Caco-2 (cell line): ENCODE measurements at regions not wholly inside any gene's neighbourhood (a gene's known extent, or its start where the extent isn't known, plus 50 kb on each side); places are given as distances from the start of the nearest gene placed in this dataset.

Source experiments
- BruUV-seq: library from RNA; stranded (reverse); fragments of 400-500 nt; replicated peaks from 2 replicates; lab custom pipeline; 2021; lab: Mats Ljungman, UMichigan
- CTCF ChIA-PET: fragments of 300-600 bp; sonication (Branson Sonifier 250); formaldehyde crosslinking; loops from one replicate; lab custom pipeline; 2022; ENCODE audit warnings: antibody characterized with exemption; lab: Charles Lee
- POLR2A ChIA-PET: fragments of 300-600 bp; sonication (Branson Sonifier 250); formaldehyde crosslinking; loops from one replicate; lab custom pipeline; 2022; ENCODE audit warnings: antibody characterized with exemption; lab: Charles Lee
- DNase-seq, 2 experiments: peaks; one replicate each; pipeline versions ENCODE4 v3.0.0 to v3.0.0-alpha.2; 2020 to 2022
- H3K27me3 ChIP-seq: replicated peaks from 2 replicates; pipeline ENCODE4 v1.6.0; 2011; ENCODE audit warnings: low read length; ENCODE audit not compliant: control insufficient read depth, insufficient read depth
- H3K36me3 ChIP-seq: 2 replicates; pipeline ENCODE4 v1.5.1; 2011; ENCODE audit warnings: low read length; ENCODE audit not compliant: control insufficient read depth, insufficient read depth
- H3K4me1 ChIP-seq: fragments of 250-450 bp; sonication (Bioruptor Pico); 2 replicates; pipeline ENCODE4 v1.5.1; 2020; ENCODE audit warnings: mild to moderate bottlenecking
- H3K4me3 ChIP-seq: 2 replicates; pipeline ENCODE4 v1.5.1; 2011; ENCODE audit warnings: low read depth, mild to moderate bottlenecking, control low read depth, low read length
- H3K9me3 ChIP-seq: fragments of 250-450 bp; sonication (Bioruptor Pico); 2 replicates; pipeline ENCODE4 v1.5.1; 2020; ENCODE audit warnings: mild to moderate bottlenecking, moderate library complexity
- H3K27ac Mint-ChIP-seq: one replicate; pipeline ENCODE4 v1.8.0; 2022; ENCODE audit warnings: mixed read lengths; ENCODE audit not compliant: unreplicated experiment
- H3K27me3 Mint-ChIP-seq: one replicate; pipeline ENCODE4 v1.8.0; 2022; ENCODE audit warnings: mixed read lengths; ENCODE audit not compliant: insufficient read depth, unreplicated experiment
- H3K36me3 Mint-ChIP-seq: one replicate; pipeline ENCODE4 v1.8.0; 2022; ENCODE audit warnings: mild to moderate bottlenecking, mixed read lengths; ENCODE audit not compliant: insufficient read depth, unreplicated experiment
- H3K4me1 Mint-ChIP-seq: one replicate; pipeline ENCODE4 v1.8.0; 2022; ENCODE audit warnings: low read depth, mixed read lengths; ENCODE audit not compliant: unreplicated experiment
- H3K4me3 Mint-ChIP-seq: one replicate; pipeline ENCODE4 v1.8.0; 2022; ENCODE audit warnings: mild to moderate bottlenecking, moderate library complexity, mixed read lengths; ENCODE audit not compliant: unreplicated experiment
- H3K9me3 Mint-ChIP-seq: one replicate; pipeline ENCODE4 v1.8.0; 2022; ENCODE audit warnings: mixed read lengths; ENCODE audit not compliant: unreplicated experiment
- intact Hi-C: fragments of 100-400 bp; cut with micrococcal nuclease; formaldehyde crosslinking; loops from one replicate; pipeline ENCODE4 v1.10.0; 2022; ENCODE audit not compliant: unreplicated experiment
- TF ChIP-seq, protein P1 (sequence below), 2 experiments: fragments of 200-600 bp in 1 of 2; IDR thresholded peaks; 1 replicate in 1 of 2; 2 replicates in 1 of 2; pipeline versions ENCODE4 v1.5.1 to v1.8.0; 2011 to 2022; ENCODE audit warnings: antibody characterized with exemption in 1 of 2, control low read depth in 1 of 2, inconsistent platforms in 1 of 2, low read depth in 1 of 2, low read length in 1 of 2, mild to moderate bottlenecking in 1 of 2, moderate library complexity in 1 of 2; ENCODE audit not compliant: insufficient read depth in 1 of 2, severe bottlenecking in 1 of 2, unreplicated experiment in 1 of 2

DNA sequence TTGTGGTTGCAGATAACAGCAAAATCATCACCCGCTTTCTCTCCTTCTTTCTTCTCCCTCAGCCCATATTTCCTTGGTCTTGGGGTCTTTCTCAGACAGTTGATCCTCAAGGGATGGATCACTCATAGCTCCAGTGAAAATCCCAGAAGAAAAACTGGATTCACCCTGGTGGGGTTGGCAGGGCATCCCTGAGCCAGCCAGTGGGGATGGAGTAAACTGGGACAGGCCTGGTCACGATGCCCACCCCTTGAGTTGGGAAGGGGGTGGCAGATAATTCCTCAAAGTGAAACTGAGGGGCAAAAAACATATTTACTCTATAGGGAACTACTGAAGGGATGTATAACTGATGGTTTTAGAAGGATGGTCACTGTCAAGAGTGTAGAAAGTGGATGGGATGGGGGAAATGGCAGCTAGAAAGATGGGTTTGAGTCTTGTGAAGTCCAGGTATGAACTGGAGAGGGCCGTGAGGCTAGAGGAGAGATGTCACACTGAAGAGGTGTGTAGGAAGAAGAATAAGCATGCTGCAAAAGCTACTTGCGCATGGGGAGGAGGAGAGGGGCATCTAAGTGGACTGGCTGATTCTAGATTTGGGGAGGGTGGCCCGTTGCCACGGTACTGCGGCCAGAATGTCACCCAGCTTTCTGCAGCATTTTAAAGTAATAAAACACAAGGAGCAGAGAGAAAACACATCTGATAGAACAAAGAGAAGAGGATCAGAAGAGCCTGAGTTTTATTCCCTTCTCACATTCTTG is 162.8 kb downstream of the PJA2 start:
- no peak overlapping the region for H3K4me3 Mint-ChIP-seq
- ChIA-PET POLR2A (no interaction called here), CTCF (no interaction called here)
- no TSS peak for BruUV-seq
- DNase-seq, result no peak
- Histone ChIP-seq H3K27me3 (no peaks in the 10 kb centered on the region), H3K4me3 (no peak overlapping the region), H3K9me3 (peaks cover 8% of the 10 kb centered on the region; the same call in 1 of the 2 replicates), H3K36me3 (no peaks in the 10 kb centered on the region), H3K4me1 (no peaks in the 10 kb centered on the region)
- peaks cover 29% of the 10 kb centered on the region for H3K9me3 Mint-ChIP-seq
- H3K4me1 Mint-ChIP-seq, result no peaks in the 10 kb centered on the region
- intact Hi-C loops, result no loop called here
- TF ChIP-seq, protein P1, sequence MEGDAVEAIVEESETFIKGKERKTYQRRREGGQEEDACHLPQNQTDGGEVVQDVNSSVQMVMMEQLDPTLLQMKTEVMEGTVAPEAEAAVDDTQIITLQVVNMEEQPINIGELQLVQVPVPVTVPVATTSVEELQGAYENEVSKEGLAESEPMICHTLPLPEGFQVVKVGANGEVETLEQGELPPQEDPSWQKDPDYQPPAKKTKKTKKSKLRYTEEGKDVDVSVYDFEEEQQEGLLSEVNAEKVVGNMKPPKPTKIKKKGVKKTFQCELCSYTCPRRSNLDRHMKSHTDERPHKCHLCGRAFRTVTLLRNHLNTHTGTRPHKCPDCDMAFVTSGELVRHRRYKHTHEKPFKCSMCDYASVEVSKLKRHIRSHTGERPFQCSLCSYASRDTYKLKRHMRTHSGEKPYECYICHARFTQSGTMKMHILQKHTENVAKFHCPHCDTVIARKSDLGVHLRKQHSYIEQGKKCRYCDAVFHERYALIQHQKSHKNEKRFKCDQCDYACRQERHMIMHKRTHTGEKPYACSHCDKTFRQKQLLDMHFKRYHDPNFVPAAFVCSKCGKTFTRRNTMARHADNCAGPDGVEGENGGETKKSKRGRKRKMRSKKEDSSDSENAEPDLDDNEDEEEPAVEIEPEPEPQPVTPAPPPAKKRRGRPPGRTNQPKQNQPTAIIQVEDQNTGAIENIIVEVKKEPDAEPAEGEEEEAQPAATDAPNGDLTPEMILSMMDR (IDR thresholded peaks at IDR 0.05; ENCODE audit: insufficient read depth in 1 of 2, low read depth in 1 of 2, low read length in 1 of 2, severe bottlenecking in 1 of 2, unreplicated experiment in 1 of 2), result no peak
- peaks cover 9% of the 10 kb centered on the region for H3K27me3 Mint-ChIP-seq
- H3K27ac Mint-ChIP-seq, result no peak overlapping the region
- H3K36me3 Mint-ChIP-seq, result no peaks in the 10 kb centered on the region
